NCI-H345 treated with DMSO at 0.1 percent for 48 hours (cell line): ENCODE measurements at regions not wholly inside any gene's neighbourhood (a gene's known extent, or its start where the extent isn't known, plus 50 kb on each side); places are given as distances from the start of the nearest gene placed in this dataset.

ENCODE experiments used
- DNase-seq: peaks from one replicate; lab custom pipeline; 2025; ENCODE audit not compliant: unreplicated experiment; lab: John Stamatoyannopoulos, UW

- no peak for DNase-seq
Measured at GRCh38 chr18:10300739-10301138, 153.7 kb upstream of the APCDD1 start.

DNA sequence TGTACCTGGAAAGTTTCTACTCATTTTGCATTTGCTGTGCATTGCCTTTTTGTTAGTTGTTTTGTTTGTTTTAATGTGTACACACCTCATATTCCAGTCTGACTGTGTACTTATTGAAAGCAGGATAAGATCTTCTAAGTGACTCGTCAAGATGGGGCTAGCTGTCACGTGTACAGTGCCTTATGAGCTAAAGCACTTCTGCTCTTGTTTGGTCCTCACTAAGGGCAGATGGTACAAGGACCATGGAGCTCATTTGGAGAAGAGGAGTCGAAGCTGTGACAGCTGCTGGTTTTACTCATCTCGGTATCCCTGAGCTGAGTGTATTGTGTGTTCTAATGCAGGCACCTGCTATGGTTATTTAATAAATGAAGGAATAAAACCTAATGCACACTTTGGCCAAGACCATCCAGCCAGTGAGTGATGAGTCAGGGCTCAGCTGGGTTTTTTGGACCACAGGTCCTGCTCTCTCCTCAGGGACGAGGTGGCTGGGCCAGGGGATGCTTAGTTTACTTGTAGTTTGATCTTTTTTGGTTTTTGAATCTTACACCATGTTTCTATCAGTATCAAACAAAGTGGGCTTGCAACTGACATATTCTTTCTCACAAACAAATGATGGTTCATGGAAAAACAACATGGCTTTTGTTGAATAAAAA lies 152.5 kb upstream of the APCDD1 start:
- DNase-seq = no peak

DNA sequence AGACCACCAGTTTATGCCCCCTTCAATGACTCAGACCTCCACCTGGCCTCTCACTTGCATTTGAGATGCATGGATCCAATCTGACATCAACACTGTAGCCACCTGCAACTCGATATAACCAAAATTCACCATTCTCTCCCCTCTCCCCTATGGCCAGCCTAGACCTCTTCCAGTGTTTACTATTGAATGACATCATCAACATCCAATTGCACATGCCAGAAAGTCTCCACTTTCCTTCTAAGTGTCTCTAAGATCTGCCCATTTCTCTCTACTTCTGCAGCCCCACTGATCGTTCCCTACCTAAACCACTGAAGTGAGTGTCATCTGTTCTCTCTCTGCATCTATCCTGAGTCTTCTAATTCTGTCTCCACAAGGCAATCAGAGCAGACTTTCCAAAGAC lies 151.3 kb upstream of the APCDD1 start:
- DNase-seq = no peak

- DNase-seq = no peak
Measured at GRCh38 chr18:10304853-10305252, 149.6 kb upstream of the APCDD1 start.

DNA sequence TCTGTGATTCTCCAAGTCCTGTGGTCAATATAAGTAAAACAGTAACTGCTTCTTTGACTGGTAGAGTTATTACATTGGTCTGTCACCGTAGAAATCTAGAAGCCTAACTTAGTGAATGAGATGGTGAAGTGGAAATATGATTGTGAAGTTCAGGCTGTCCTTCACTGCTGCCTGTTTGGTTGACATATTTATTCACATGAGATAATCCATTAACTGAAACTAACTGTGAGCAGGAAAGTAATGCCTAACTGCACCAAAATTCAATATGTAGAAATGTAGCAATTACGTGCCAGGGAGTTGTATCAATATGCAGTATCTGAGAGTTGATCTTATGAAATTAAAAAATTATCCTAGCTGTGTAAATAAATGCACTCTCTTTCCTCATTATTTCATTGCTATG lies 147.7 kb upstream of the APCDD1 start:
- no peak for DNase-seq

- DNase-seq = no peak
Measured at GRCh38 chr18:10308154-10308553, 146.3 kb upstream of the APCDD1 start.

GRCh38 chr18:10310626-10311025 lies 143.8 kb upstream of the APCDD1 start:
- DNase-seq = no peak

DNA sequence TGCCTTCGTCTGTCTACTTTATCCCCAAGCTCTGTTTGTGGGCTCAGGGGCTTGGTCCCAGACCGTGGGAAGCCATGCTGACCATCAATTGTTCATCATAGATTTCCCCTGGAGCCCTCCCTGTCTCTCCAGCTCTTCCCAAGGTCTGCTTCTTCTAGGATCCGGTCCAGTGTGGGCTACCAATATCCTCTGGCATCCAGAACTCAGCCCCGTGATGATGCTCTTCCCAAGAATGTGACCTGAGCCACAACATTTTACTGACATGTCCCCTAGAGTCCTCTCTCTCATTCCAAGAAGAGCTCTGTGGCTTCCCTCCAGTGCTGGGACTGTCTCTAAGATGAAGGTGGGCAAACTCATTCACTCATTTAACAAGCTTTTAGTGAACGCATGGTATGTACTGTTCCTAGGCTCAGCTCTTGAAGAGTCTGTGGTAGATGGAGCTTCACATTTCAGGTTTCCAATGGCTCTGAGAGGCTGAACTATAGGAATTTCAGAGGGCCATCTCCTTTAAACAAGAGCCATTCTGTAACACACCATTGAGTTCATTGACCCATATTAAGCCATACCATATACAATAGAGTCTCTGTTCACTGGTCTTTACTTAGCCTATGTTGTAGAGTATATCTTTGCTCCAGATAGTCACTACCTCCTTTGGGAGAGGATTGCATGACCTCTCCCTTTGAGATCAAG lies 142.0 kb upstream of the APCDD1 start:
- DNase-seq = no peak

DNA sequence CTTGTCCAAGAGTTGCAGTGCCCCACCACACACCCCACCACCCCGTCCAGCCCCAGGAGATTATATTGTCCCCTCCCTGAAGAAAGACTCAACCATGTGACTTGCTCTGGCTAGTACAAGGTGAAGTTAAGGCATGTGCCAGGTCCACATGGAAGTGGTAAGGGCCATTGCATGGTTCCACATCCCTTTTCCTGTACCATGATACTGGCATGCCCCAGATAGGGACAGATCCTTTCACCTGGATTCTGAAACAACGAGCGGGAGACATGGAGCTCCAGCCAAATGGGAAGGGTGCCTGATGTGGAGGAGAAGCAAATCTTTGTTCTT lies 141.5 kb upstream of the APCDD1 start:
- no peak for DNase-seq

DNA sequence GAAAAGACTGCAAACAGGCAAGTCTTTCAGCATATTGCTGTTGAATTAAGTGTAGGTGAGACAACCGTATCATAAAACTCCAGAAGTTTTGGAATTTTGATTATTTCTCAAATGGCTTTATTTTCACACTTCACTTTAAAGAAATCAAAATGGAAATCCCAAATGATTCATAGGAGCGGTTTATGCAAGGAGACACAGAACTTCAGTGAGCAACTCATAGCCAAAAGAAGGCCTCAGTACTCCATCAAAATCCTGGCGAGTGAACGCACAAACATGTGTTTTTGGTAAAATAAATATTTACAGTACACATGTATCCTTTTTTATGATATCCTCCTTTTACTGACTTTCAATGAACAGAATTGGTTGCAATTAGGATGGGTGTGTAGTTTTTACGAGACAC lies 140.4 kb upstream of the APCDD1 start:
- no peak for DNase-seq

- DNase-seq = no peak
Measured at GRCh38 chr18:10315522-10315921, 138.9 kb upstream of the APCDD1 start.

DNA sequence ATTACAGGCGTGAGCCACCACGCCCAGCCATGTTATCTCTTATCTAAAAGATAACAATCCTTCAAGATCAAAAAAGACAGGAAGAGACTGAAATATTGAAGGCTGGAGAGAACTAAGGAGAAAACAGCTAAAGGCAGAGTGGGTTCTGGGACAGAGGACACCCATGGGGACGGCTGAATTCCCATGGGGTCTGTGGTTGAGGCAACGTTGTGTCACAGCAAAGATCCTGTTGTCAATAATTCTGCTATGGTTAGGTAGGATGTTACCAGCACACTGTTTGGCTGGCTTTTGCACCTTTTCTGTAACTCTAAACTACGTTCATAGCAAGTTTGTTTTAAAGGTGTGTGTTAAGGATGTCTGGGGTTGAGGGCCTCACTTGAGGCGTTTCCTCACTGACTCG lies 137.7 kb upstream of the APCDD1 start:
- DNase-seq = no peak

- DNase-seq = no peak
Measured at GRCh38 chr18:10317864-10318690, 136.4 kb upstream of the APCDD1 start.

GRCh38 chr18:10318691-10318970 lies 135.8 kb upstream of the APCDD1 start:
- DNase-seq = no peak

DNA sequence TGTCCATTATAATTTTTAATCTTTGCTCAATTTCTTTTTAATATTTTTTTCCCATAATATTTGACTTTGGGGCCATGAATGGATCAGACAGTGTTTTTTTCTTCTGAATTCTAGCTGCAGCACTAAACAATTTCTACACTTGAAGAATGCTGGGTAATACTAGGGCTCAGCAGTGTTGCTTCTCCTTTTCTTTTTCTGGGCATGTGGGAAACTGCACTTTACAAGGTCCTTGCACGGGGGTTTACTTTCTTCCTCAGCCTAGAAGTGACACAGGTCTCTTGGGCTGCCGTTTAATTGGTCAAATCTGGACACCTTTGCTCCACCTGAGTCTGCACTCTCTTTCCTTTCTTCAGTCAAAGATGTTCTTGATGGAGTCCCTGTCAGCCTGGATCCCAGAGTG lies 135.4 kb upstream of the APCDD1 start:
- no peak for DNase-seq

DNA sequence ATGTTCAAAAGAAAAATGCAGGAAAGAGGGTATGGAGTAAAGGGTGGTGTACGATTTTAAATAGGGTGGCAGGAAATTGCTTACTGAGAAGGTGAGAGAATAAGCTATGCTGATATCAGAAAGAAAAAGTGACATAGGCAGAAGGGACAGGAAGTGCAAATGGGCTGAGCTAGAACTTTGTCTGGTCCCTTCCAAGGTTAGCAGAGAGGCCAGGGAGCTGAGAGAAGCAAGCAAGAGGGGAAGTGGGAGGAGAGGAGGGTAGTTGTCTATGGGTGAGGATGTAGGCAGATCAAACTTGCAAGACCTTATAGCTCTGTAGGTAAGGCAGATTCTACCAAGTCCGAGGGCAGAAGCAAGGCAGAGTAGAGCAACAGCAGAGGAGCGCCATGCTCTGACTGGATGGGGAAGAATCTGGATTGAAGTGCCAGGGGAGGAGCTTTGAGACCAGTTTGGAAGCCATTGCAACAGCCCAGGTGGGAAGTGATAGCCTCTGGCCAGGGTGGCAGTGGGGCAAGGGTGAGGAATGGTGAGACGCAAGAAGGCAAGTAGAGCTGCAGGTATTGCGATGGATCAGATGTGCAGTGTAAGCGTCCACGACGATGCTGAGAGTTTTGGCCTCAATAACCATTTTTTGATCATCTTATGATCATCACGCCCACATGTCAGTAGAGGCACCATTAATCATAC lies 134.4 kb upstream of the APCDD1 start:
- no peak for DNase-seq

- DNase-seq = no peak
Measured at GRCh38 chr18:10320791-10321190, 133.6 kb upstream of the APCDD1 start.

DNA sequence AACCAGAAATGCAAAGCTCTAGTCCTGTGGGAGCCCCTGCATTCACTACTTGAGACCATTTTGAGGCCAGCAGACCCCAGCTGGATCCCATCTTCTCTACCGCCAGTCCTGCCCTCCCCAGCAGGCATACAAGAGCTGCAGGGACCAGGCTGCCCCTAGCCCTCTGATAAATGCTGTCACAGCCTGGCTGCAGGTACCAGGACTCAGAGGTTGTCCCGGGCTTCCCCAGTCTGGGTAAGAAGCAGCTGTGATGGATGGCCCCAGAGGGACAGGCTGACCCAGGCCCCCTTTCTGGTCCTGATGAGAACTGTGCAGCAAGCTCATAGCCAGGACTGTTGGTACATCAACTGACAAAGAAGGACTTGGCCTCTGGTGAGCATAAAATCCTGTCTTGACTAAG lies 132.9 kb upstream of the APCDD1 start:
- DNase-seq = no peak

DNA sequence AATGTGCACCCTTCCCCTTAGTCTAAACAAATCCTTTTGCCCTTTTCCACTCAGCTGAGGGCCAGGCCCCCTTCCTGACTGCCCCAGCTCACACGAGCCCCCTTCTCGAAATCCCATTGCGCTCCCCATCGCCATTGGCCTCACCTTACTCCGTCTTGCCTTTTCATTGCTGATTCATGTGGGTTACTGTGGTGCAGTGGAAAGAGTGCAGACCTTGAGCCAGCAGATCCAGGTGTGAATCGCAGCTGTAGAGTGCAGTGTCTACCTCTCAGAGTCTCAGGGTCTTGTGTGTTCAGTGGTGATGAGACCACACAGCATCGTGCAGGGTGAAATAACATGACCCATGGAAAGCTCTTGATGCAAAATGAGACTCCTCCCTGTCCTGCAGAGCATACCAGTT lies 132.4 kb upstream of the APCDD1 start:
- DNase-seq = no peak

- DNase-seq = no peak
Measured at GRCh38 chr18:10322435-10322834, 132.0 kb upstream of the APCDD1 start.

DNA sequence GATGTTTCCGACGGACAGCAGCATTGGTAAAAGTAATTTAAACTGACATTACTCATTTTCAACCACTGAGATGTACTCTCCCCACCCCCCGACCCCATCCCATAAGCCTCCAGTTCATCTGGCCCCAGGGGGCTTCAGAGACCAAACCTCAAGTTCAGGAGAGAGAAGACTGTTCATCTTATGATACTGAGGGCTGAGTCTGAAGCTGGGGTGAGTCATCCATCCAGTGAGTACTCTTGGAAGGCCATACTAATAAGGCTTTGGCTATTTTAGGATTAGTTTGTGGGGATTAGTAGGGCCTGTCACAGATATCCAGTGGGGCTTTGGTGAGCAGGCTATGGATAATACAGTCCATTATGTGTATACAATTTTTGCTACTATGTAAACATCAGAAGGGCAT lies 125.3 kb upstream of the APCDD1 start:
- no peak for DNase-seq

DNA sequence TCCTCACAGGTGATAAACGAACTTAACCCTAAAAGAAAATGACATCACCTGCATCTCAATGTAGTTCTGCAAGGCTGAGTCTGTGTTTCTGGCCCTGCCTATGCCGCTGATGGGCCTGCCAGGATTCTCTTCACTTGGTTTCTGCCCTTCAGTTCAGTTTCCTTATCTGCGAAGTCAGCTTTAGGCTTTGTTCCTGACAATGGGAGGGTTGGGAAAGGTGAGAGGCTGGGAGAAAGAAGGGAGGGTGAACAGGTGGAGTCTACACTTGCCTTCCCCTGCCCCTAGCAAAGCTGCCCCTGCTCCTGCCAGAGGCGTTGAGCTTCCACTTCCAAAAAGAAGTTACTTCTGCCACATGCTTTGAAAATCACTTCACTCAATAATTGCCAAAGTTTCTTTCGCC lies 124.0 kb upstream of the APCDD1 start:
- DNase-seq = no peak
